ENCODE measurements at regions not wholly inside any gene's neighbourhood (a gene's known extent, or its start where the extent isn't known, plus 50 kb on each side); places are given as distances from the start of the nearest gene placed in this dataset.

DNA sequence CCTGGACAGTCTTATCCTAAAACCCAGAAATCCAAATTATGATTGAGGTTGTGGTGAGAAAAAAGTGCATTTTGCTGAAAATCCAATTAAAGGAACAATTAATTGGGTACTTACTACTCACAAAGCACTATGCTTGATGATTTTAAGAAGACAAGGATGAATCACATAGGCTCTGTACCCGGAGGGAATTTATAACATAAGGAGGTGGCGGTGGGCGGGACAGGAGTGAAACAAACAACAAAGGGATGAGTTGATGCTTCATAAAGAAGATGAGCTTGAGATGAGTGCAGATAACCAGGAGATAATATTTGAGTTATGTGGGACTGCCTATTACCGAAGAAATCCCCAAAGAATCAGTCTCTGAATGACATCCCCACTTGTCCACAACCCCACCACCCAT is 171.1 kb upstream of the FZD8 start:
- H3K9me3 ChIP-seq, result no peaks in the 10 kb centered on the region
- H3K27me3 ChIP-seq, result no peaks in the 10 kb centered on the region
- no peaks in the 10 kb centered on the region for H3K4me1 ChIP-seq
- H3K36me3 ChIP-seq, result no peaks in the 10 kb centered on the region
- intact Hi-C loops (cut with DNase I; ENCODE audit: low total_unique reads), result no loop called here
- ATAC-seq, result no peak
- no peak overlapping the region for H3K4me3 ChIP-seq
- DNase-seq, result no peak
- H3K27ac ChIP-seq, result no peak overlapping the region
- in situ Hi-C loops (cut with MboI; ENCODE audit: low sequenced_read_pairs in 4 of 4), result no loop called here
- TF ChIP-seq, protein P1, sequence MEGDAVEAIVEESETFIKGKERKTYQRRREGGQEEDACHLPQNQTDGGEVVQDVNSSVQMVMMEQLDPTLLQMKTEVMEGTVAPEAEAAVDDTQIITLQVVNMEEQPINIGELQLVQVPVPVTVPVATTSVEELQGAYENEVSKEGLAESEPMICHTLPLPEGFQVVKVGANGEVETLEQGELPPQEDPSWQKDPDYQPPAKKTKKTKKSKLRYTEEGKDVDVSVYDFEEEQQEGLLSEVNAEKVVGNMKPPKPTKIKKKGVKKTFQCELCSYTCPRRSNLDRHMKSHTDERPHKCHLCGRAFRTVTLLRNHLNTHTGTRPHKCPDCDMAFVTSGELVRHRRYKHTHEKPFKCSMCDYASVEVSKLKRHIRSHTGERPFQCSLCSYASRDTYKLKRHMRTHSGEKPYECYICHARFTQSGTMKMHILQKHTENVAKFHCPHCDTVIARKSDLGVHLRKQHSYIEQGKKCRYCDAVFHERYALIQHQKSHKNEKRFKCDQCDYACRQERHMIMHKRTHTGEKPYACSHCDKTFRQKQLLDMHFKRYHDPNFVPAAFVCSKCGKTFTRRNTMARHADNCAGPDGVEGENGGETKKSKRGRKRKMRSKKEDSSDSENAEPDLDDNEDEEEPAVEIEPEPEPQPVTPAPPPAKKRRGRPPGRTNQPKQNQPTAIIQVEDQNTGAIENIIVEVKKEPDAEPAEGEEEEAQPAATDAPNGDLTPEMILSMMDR (IDR thresholded peaks at IDR 0.05 in 4 of 5, conservative IDR thresholded peaks at IDR 0.05 in 1 of 5), result no peak
- no peak for TF ChIP-seq POLR2A (IDR thresholded peaks at IDR 0.05)

DNA sequence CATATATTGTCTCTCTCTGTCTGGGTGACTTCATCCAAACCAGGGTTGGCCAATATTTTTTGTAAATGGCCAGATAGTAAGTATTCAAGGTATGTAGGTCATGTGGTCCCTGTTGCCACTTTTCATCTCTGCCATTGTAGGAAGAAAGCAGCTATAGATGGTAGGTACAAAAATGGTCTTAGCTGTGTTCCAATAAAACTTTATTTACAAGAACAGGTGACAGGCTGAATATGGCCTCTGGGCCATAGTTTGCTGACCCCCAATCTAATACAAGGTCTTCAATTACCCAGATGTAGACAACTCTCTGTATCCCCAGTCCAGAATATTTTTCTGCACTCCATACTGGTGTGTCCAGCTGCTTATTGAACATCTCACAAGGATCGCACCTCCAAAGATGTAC is 166.2 kb upstream of the FZD8 start:
- H3K9me3 ChIP-seq, result no peaks in the 10 kb centered on the region
- TF ChIP-seq, protein P1 (IDR thresholded peaks at IDR 0.05 in 4 of 5, conservative IDR thresholded peaks at IDR 0.05 in 1 of 5), result no peak
- no peak for TF ChIP-seq POLR2A (IDR thresholded peaks at IDR 0.05)
- intact Hi-C loops (cut with DNase I; ENCODE audit: low total_unique reads) (no loop called here), in situ Hi-C loops (cut with MboI; ENCODE audit: low sequenced_read_pairs in 4 of 4) (no loop called here)
- no peaks in the 10 kb centered on the region for H3K4me1 ChIP-seq
- no peak overlapping the region for H3K4me3 ChIP-seq
- H3K27ac ChIP-seq, result no peak overlapping the region
- ATAC-seq (no peak), DNase-seq (no peak)
- H3K27me3 ChIP-seq, result no peaks in the 10 kb centered on the region
- no peaks in the 10 kb centered on the region for H3K36me3 ChIP-seq

DNA sequence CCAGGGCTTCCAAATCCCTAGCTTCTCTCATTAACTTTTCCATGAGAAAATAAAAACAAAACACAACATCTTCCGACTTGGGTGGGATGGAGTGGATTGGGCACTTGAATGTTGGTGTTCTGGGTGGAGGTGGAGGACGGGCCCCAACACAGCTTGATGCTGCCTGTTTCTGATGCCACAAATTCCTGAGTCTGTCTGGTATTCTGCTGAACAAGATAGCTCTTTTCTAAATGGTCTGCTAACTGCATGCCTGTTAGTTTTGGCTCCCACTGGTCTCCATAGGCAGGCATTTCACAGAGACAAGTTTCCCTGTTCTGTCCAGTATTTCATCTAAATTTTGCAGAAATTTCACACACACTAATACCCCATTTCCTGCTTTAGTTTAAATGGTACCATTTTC is 160.9 kb upstream of the FZD8 start:
- in situ Hi-C loops (cut with MboI; ENCODE audit: low sequenced_read_pairs in 4 of 4) (no loop called here), intact Hi-C loops (cut with DNase I; ENCODE audit: low total_unique reads) (no loop called here)
- H3K4me1 ChIP-seq, result no peaks in the 10 kb centered on the region
- H3K27ac ChIP-seq, result no peak overlapping the region
- no peaks in the 10 kb centered on the region for H3K36me3 ChIP-seq
- H3K4me3 ChIP-seq, result no peak overlapping the region
- DNase-seq, result no peak
- no peaks in the 10 kb centered on the region for H3K9me3 ChIP-seq
- no peaks in the 10 kb centered on the region for H3K27me3 ChIP-seq
- no peak for ATAC-seq
- TF ChIP-seq, protein P1 (IDR thresholded peaks at IDR 0.05 in 4 of 5, conservative IDR thresholded peaks at IDR 0.05 in 1 of 5), result no peak
- no peak for TF ChIP-seq POLR2A (IDR thresholded peaks at IDR 0.05)

GRCh38 chr10:35797187-35797586 is 155.1 kb upstream of the FZD8 start:
- in situ Hi-C loops (cut with MboI; ENCODE audit: low sequenced_read_pairs in 4 of 4), result no loop called here
- DNase-seq (no peak), ATAC-seq (no peak)
- no peak overlapping the region for H3K4me3 ChIP-seq
- no peak for TF ChIP-seq POLR2A (IDR thresholded peaks at IDR 0.05)
- TF ChIP-seq, protein P1 (IDR thresholded peaks at IDR 0.05 in 4 of 5, conservative IDR thresholded peaks at IDR 0.05 in 1 of 5), result no peak
- no peaks in the 10 kb centered on the region for H3K9me3 ChIP-seq
- no peaks in the 10 kb centered on the region for H3K27me3 ChIP-seq
- intact Hi-C loops (cut with DNase I; ENCODE audit: low total_unique reads), result no loop called here
- H3K36me3 ChIP-seq, result no peaks in the 10 kb centered on the region
- H3K4me1 ChIP-seq, result no peaks in the 10 kb centered on the region
- no peak overlapping the region for H3K27ac ChIP-seq

- intact Hi-C loops (cut with DNase I; ENCODE audit: low total_unique reads), result no loop called here
- Histone ChIP-seq H3K36me3 (no peaks in the 10 kb centered on the region), H3K27me3 (no peaks in the 10 kb centered on the region), H3K27ac (no peak overlapping the region), H3K9me3 (no peaks in the 10 kb centered on the region), H3K4me1 (no peaks in the 10 kb centered on the region), H3K4me3 (no peak overlapping the region)
- DNase-seq, result no peak
- TF ChIP-seq, protein P1 (IDR thresholded peaks at IDR 0.05 in 4 of 5, conservative IDR thresholded peaks at IDR 0.05 in 1 of 5), result no peak
- TF ChIP-seq POLR2A (IDR thresholded peaks at IDR 0.05), result no peak
- in situ Hi-C loops (cut with MboI; ENCODE audit: low sequenced_read_pairs in 4 of 4), result no loop called here
- ATAC-seq, result no peak
These were observed 153.2 kb upstream of the FZD8 start for GRCh38 chr10:35795131-35795824.

Measured in gastrocnemius medialis (tissue), 4 donors.